ENCODE measurements at regions not wholly inside any gene's neighbourhood (a gene's known extent, or its start where the extent isn't known, plus 50 kb on each side); places are given as distances from the start of the nearest gene placed in this dataset.

DNA sequence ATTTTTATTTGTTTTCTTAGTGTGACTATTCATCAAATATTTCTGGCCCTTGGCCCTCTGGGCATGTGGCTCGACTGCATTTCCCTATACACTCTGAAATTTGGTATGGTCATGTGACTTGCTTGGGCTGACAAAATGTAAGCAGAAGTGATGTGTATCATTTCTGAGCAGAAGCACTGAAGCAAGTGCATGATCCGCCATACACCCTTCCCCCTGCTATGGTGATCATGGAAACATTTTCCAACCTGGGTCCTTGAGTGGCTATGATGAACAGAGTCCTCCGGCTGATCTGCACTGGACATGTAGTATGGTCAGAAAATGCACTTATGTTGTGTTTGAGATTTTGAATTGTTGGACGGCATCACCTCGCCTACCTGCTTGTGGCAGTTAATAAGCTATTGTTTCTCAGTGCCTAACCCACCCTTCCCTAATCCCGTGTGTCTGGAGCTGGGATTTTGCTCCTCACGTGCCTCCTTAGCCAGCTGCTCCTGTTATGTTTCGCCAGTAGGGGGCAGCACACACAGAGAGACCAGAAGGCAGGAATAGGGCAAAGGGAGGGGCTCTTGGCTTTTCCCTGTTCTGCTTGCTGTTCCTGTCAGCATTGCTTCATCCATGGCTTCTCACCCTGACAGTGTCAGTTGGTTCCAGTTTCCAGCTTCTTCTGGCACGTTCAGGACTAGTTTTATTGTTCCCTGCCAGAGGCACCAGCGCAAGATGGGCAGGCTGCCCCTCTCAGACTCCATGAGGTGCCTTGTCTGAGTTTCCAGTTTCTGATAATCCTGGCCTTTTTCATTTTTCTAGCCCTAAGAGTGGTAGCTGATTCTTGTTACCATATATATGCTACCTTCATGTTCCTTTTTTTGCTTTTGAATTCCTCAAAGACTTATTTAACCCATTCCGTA, 207.4 kb downstream of the ARL6IP6 start:
- in situ Hi-C loops (cut with MboI; ENCODE audit: low pct_unique_long_range_greater_than_20kb, low sequenced_read_pairs, unreplicated experiment), result loop anchor here (25.0 kb wide), 1 partner anchor 587 kb away; no protein-coding TSS in a partner anchor
- DNase-seq (ENCODE audit: low spot score), result peak; percentile 45
- TF ChIP-seq, protein P1, sequence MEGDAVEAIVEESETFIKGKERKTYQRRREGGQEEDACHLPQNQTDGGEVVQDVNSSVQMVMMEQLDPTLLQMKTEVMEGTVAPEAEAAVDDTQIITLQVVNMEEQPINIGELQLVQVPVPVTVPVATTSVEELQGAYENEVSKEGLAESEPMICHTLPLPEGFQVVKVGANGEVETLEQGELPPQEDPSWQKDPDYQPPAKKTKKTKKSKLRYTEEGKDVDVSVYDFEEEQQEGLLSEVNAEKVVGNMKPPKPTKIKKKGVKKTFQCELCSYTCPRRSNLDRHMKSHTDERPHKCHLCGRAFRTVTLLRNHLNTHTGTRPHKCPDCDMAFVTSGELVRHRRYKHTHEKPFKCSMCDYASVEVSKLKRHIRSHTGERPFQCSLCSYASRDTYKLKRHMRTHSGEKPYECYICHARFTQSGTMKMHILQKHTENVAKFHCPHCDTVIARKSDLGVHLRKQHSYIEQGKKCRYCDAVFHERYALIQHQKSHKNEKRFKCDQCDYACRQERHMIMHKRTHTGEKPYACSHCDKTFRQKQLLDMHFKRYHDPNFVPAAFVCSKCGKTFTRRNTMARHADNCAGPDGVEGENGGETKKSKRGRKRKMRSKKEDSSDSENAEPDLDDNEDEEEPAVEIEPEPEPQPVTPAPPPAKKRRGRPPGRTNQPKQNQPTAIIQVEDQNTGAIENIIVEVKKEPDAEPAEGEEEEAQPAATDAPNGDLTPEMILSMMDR (IDR thresholded peaks at IDR 0.05; ENCODE audit: extremely low read depth, insufficient read depth, missing control alignments), result peak; percentile 92

DNA sequence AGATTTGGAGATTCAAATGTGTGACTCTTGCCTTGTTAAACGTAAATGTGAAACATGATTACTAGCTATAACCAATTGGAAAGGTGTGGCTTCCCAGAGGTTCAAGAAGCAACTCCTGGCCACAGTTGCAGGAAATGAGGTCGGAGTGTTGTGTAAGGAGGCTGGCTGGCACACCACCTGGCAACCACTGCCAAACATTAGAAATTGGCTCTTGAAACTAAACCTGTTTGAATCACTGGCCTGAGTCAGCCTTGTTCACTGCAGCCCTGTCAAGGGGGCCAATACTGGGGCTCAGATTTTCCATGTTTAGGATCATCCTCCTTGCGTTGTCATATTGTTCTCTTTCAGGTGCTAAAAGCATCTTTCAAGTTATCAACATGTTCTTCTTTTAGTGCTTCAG, 206.3 kb downstream of the ARL6IP6 start:
- in situ Hi-C loops (cut with MboI; ENCODE audit: low pct_unique_long_range_greater_than_20kb, low sequenced_read_pairs, unreplicated experiment), result loop anchor here (25.0 kb wide), 1 partner anchor 588 kb away; no protein-coding TSS in a partner anchor

DNA sequence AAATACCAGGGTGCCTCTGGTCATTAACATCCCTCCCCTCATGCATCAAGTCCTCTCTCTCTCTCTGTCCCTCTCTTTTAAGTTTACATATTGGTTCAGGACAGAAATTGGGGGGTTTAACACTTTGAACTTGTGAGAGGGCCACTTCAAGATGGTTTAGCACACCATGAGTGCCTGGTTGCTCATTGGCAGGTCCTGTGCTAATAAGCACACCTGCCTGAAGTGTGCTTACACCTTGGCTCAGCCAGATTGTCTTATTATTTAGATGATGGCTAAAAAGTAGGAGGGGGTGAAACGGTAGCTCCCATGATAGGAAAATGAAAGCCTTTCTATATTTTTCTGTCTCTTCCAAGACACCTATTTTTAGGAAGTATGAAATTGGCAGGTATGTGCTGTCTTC, 205.8 kb downstream of the ARL6IP6 start:
- DNase-seq (ENCODE audit: low spot score), result no peak
- TF ChIP-seq, protein P1 (IDR thresholded peaks at IDR 0.05; ENCODE audit: extremely low read depth, insufficient read depth, missing control alignments), result no peak
- in situ Hi-C loops (cut with MboI; ENCODE audit: low pct_unique_long_range_greater_than_20kb, low sequenced_read_pairs, unreplicated experiment), result no loop called here

More for the DNA sequence above, 206.3 kb downstream of the ARL6IP6 start:
- TF ChIP-seq, protein P1 (IDR thresholded peaks at IDR 0.05; ENCODE audit: extremely low read depth, insufficient read depth, missing control alignments), result no peak
- DNase-seq (ENCODE audit: low spot score), result no peak

DNA sequence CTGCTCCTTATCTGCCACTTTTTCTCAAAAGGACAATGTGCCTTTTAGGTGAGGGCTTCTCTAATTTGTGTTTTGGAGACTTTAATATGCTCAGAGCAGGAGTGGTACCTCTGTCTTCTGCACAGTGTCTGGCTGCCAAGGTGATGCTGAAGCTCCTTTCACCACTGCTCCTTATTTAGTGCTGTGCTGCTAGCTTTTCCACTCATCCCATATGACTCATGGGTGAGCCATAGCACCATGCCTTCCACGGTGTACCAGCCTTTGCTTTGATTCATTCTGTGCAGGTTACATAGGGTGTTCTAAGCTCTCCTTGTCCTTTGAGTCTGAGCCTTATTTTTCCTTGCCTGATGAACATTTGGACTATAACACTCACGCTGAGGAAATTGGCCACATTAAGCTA, 202.4 kb downstream of the ARL6IP6 start:
- TF ChIP-seq, protein P1 (IDR thresholded peaks at IDR 0.05; ENCODE audit: extremely low read depth, insufficient read depth, missing control alignments), result no peak
- DNase-seq (ENCODE audit: low spot score), result no peak
- in situ Hi-C loops (cut with MboI; ENCODE audit: low pct_unique_long_range_greater_than_20kb, low sequenced_read_pairs, unreplicated experiment), result no loop called here

DNA sequence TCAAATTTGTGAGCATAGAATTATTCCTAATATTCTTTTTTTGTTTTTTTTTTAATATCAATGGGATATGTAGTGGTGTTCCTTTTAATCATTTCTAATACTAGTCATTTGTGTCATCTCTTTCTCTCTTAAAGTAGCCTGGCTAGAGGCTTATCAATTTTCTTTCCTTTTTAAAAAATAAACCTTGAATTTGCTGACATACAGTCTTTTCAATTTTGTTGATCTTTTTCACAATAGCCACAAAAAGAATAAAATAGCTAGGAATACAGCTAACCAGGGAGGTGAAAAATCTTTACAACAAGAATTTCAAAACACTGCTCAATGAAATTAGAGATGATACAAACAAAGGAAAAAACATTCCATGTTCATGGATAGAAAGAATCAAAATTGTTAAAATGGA, 192.6 kb downstream of the ARL6IP6 start:
- in situ Hi-C loops (cut with MboI; ENCODE audit: low pct_unique_long_range_greater_than_20kb, low sequenced_read_pairs, unreplicated experiment), result no loop called here
- TF ChIP-seq, protein P1 (IDR thresholded peaks at IDR 0.05; ENCODE audit: extremely low read depth, insufficient read depth, missing control alignments), result no peak

DNA sequence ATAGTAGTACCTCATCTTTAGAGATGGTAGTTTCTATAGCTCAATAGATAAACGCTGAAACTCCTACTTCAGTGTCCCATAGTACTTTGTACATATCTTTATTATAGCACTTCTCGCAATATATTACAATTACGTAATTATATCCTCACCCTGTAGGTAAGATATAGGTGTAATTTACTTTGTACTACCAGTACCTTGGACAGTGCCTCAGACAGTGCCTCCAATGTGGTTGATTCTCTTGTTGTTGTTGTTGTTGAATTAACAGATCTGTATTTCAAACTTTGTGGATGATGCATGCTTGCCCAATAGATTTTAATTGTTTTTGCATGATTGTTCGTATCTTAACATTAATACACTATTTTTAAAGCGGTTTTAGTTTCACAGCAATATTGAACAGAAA, 188.6 kb downstream of the ARL6IP6 start:
- in situ Hi-C loops (cut with MboI; ENCODE audit: low pct_unique_long_range_greater_than_20kb, low sequenced_read_pairs, unreplicated experiment), result no loop called here
- TF ChIP-seq, protein P1 (IDR thresholded peaks at IDR 0.05; ENCODE audit: extremely low read depth, insufficient read depth, missing control alignments), result no peak
- DNase-seq (ENCODE audit: low spot score), result no peak

More for the DNA sequence above, 192.6 kb downstream of the ARL6IP6 start:
- DNase-seq (ENCODE audit: low spot score), result no peak

Data from GM13977 (cell line).